SK-N-SH (cell line): ENCODE measurements at regions not wholly inside any gene's neighbourhood (a gene's known extent, or its start where the extent isn't known, plus 50 kb on each side); places are given as distances from the start of the nearest gene placed in this dataset.

Experiments
- CTCF ChIA-PET: fragments of 300-600, 350-600 bp; formaldehyde crosslinking; extraction: SDS; loops from one replicate; lab custom pipeline; 2021; lab: Yijun Ruan, JAX
- POLR2A ChIA-PET: fragments of 350-600 bp; sonication (Branson Sonifier 250); formaldehyde crosslinking; extraction: SDS; loops from one replicate; lab custom pipeline; 2020; ENCODE audit warnings: antibody characterized with exemption, inconsistent platforms; lab: Yijun Ruan, JAX
- DNase-seq: peaks from one replicate; pipeline ENCODE4 v3.0.0; 2012
- H2AFZ ChIP-seq: fragments of 200-600 bp; sonication (generic); 2 replicates; pipeline ENCODE4 v1.8.1; 2016; ENCODE audit warnings: antibody characterized with exemption, mild to moderate bottlenecking, low read depth
- H3F3A ChIP-seq: fragments of 200-600 bp; sonication (generic); replicated peaks from 2 replicates; pipeline ENCODE3; 2016; ENCODE audit warnings: antibody characterized with exemption, mild to moderate bottlenecking; ENCODE audit not compliant: insufficient read depth
- H3K27ac ChIP-seq, 2 experiments: fragments of 200-500 bp in 1 of 2; fragments of 200-600 bp in 1 of 2; sonication (Bioruptor generic) in 1 of 2; sonication (generic), shearing (Covaris generic) in 1 of 2; 2 replicates each; pipeline versions ENCODE4 v1.5.1 to v1.6.1; 2014 to 2016; ENCODE audit warnings: low read depth in 2 of 2, inconsistent platforms in 1 of 2, low read length in 1 of 2, mild to moderate bottlenecking in 1 of 2, mixed read lengths in 1 of 2
- H3K27me3 ChIP-seq: fragments of 200-600 bp; sonication (generic), shearing (Covaris generic); 2 replicates; pipeline ENCODE4 v1.6.1; 2016; ENCODE audit warnings: mixed run types; ENCODE audit not compliant: insufficient read depth
- H3K36me3 ChIP-seq, 2 experiments: fragments of 200-500 bp in 1 of 2; fragments of 200-600 bp in 1 of 2; sonication (Bioruptor generic) in 1 of 2; sonication (generic) in 1 of 2; replicated peaks in 1 of 2; 2 replicates each; pipeline versions ENCODE3 to v1.5.1; 2014 to 2016; ENCODE audit warnings: low read length in 1 of 2, mild to moderate bottlenecking in 1 of 2; ENCODE audit not compliant: insufficient read depth in 2 of 2, control insufficient read depth in 1 of 2
- H3K4me1 ChIP-seq, 2 experiments: fragments of 200-500 bp in 1 of 2; fragments of 200-600 bp in 1 of 2; sonication (Bioruptor generic) in 1 of 2; sonication (generic), shearing (Covaris generic) in 1 of 2; 2 replicates each; pipeline versions ENCODE4 v1.5.1 to v1.6.1; 2014 to 2016; ENCODE audit warnings: low read depth in 1 of 2, low read length in 1 of 2, mixed run types in 1 of 2; ENCODE audit not compliant: insufficient read depth in 2 of 2, control insufficient read depth in 1 of 2
- H3K4me2 ChIP-seq: fragments of 200-600 bp; sonication (generic), shearing (Covaris generic); 2 replicates; pipeline ENCODE4 v1.6.1; 2017; ENCODE audit warnings: mixed run types
- H3K4me3 ChIP-seq, 2 experiments: fragments of 200-500 bp in 1 of 2; fragments of 200-600 bp in 1 of 2; sonication (Bioruptor generic) in 1 of 2; sonication (generic), shearing (Covaris generic) in 1 of 2; 2 replicates each; pipeline versions ENCODE4 v1.5.1 to v1.8.1; 2014 to 2016; ENCODE audit warnings: low read depth in 2 of 2, inconsistent platforms in 1 of 2, low read length in 1 of 2, mild to moderate bottlenecking in 1 of 2, mixed read lengths in 1 of 2, moderate library complexity in 1 of 2
- H3K79me2 ChIP-seq: fragments of 200-600 bp; sonication (generic); 2 replicates; pipeline ENCODE4 v1.8.1; 2017; ENCODE audit warnings: mild to moderate bottlenecking; ENCODE audit not compliant: insufficient read depth
- H3K9ac ChIP-seq: fragments of 200-600 bp; sonication (generic); 2 replicates; pipeline ENCODE4 v1.6.1; 2017; ENCODE audit warnings: mixed run types
- H3K9me2 ChIP-seq: fragments of 200-600 bp; sonication (generic); 2 replicates; pipeline ENCODE4 v1.6.1; 2017; ENCODE audit warnings: mixed run types
- H3K9me3 ChIP-seq: fragments of 200-600 bp; sonication (generic); 2 replicates; pipeline ENCODE4 v1.6.1; 2017; ENCODE audit warnings: mixed run types, mild to moderate bottlenecking, moderate library complexity
- H4K20me1 ChIP-seq: fragments of 200-600 bp; sonication (generic); 2 replicates; pipeline ENCODE4 v1.6.1; 2017; ENCODE audit warnings: mild to moderate bottlenecking, mixed run types; ENCODE audit not compliant: insufficient read depth
- EP300 ChIP-seq, 2 experiments: IDR thresholded peaks; 2 replicates each; pipeline versions ENCODE4 v1.4.0 to v1.6.1; 2012; ENCODE audit warnings: borderline replicate concordance in 1 of 2, low read depth in 1 of 2, low read length in 1 of 2
- FOSL2 ChIP-seq: IDR thresholded peaks from 2 replicates; pipeline ENCODE4 v1.4.0; 2012; ENCODE audit warnings: low read depth, mild to moderate bottlenecking, moderate library complexity, borderline replicate concordance
- FOXJ3 ChIP-seq: sonication (generic); formaldehyde crosslinking; IDR thresholded peaks from 2 replicates; pipeline ENCODE4 v1.5.1; 2020; ENCODE audit warnings: mild to moderate bottlenecking, missing genetic modification reagents
- FOXM1 ChIP-seq: IDR thresholded peaks from 2 replicates; pipeline ENCODE4 v1.4.0; 2012; ENCODE audit warnings: low read depth, mild to moderate bottlenecking
- GABPA ChIP-seq: IDR thresholded peaks from 2 replicates; pipeline ENCODE4 v1.4.0; 2012; ENCODE audit warnings: low read depth, mild to moderate bottlenecking
- MAX ChIP-seq: IDR thresholded peaks from 2 replicates; pipeline ENCODE4 v1.4.0; 2012; ENCODE audit warnings: low read depth
- MXI1 ChIP-seq: IDR thresholded peaks from 2 replicates; pipeline ENCODE4 v1.6.1; 2012; ENCODE audit warnings: mild to moderate bottlenecking, low read depth, low read length, improper control_type of control experiment
- NRF1 ChIP-seq: IDR thresholded peaks from 2 replicates; pipeline ENCODE4 v1.6.1; 2012; ENCODE audit warnings: low read depth, mild to moderate bottlenecking, low read length
- REST ChIP-seq: IDR thresholded peaks from 2 replicates; pipeline ENCODE4 v1.6.1; 2012; ENCODE audit warnings: mild to moderate bottlenecking, low read depth, low read length, moderate library complexity
- TCF12 ChIP-seq: IDR thresholded peaks from 2 replicates; pipeline ENCODE4 v1.4.0; 2012
- USF1 ChIP-seq: IDR thresholded peaks from 2 replicates; pipeline ENCODE4 v1.4.0; 2012; ENCODE audit warnings: low read depth, borderline replicate concordance
- USF2 ChIP-seq: fragments of 150-350 bp; IDR thresholded peaks from 2 replicates; pipeline ENCODE4 v1.6.1; 2017; ENCODE audit warnings: antibody characterized with exemption, low read length, low read depth, borderline replicate concordance
- WGBS: methylation state at CpG from one replicate; pipeline ENCODE4 v1.1.6; 2017; ENCODE audit warnings: low lambda C conversion rate; 5-methylcytosine and 5-hydroxymethylcytosine counted together

DNA sequence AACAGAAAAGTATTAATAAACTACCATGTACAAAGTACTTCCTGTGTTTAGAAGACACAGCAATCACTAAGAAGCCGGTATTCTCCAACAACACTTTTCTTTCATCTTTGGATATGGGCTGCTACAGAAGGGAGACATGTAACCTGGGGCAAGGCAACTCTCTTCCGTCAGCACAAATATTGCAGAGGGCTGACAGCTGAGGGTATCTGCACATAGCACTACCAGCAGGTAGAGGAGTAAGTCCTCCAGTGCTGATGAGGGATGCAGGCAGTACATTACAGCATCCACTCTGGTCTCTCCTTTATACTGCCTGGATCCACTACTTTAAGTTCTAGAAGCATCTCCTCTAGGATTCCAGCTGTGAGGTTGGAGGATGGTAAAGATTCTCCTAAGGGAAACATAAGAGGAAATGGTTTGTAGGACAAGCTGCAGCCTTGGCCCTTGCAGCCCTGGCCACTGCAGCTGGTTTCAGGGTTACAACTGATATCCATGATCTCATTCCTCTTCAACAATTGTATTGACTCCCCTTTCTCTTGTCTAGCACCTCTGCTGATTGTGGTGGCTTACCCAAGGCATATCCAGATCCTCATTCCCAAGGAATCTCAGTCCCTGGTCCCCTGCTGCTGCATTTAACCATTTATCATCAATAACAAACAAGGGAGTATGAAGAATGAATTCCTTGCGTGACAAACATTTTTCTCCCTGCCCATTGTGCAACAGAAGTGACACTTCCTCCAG, 110.7 kb upstream of the ADGRF1 start:
- H3K36me3 ChIP-seq = no peaks in the 10 kb centered on the region
- no peak for DNase-seq
- 96% methylated on average over 3 of the region's 3 CpGs for WGBS
- H3F3A ChIP-seq = no peaks in the 10 kb centered on the region
- no peak overlapping the region for H2AFZ ChIP-seq
- H3K27ac ChIP-seq = no peak overlapping the region
- H4K20me1 ChIP-seq = no peaks in the 10 kb centered on the region
- no peak overlapping the region for H3K4me2 ChIP-seq
- TF ChIP-seq FOXM1 (no peak), USF1 (no peak), TCF12 (no peak), MXI1 (no peak), FOSL2 (no peak), NRF1 (no peak), MAX (no peak), EP300 (IDR thresholded peaks at IDR 0.05; ENCODE audit: borderline replicate concordance in 1 of 2, low read depth in 1 of 2, low read length in 1 of 2) (no peak), USF2 (no peak), GABPA (no peak)
- H3K9ac ChIP-seq = no peak overlapping the region
- no peaks in the 10 kb centered on the region for H3K4me1 ChIP-seq
- no peak overlapping the region for H3K4me3 ChIP-seq
- no peaks in the 10 kb centered on the region for H3K27me3 ChIP-seq
- H3K79me2 ChIP-seq = no peaks in the 10 kb centered on the region
- H3K9me2 ChIP-seq = no peaks in the 10 kb centered on the region
- POLR2A ChIA-PET = no interaction called here
- CTCF ChIA-PET = interaction anchor here (1.0 kb wide), 1 partner anchor 16 kb away, joined by 3 read pairs; no protein-coding TSS in a partner anchor
- H3K9me3 ChIP-seq = no peaks in the 10 kb centered on the region

DNA sequence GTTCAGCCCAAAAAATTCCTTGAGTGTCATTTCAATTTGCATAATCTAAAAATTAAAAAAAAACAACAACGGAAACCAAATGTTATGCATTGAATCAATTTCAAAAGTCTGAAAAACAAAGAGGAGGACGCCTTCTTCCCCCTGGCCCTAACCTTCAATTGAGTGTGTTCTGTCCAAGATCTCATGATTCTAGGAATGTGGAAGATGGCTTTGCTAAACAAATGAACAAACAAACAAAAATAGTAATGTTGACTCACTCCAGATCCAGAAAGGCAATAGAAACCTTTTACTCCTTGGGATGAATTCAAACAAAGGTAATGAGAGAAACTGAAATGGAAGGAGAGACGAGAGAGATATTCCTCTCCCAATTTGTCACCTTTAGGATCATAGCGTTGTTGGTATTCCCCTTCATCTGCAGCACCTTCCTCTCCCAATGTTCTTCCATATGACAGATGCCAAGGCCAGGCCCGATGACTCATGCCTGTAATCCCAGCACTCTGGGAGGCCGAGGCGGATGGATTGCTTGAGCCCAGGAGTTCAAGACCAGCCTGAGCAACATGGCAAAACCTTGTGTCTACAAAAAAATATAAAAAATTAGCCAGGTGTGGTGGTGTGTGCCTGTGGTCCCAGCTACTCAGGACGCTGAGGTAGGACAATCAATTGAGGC, 109.2 kb upstream of the ADGRF1 start:
- TF ChIP-seq REST = no peak
- TF ChIP-seq FOXJ3 = no peak
- TF ChIP-seq, all 33 proteins: peak for 0
- no peak overlapping the region for H2AFZ ChIP-seq
- no peak overlapping the region for H3K27ac ChIP-seq
- WGBS = 74% methylated on average over 8 of the region's 8 CpGs
- no peaks in the 10 kb centered on the region for H3K9me3 ChIP-seq
- no peaks in the 10 kb centered on the region for H3F3A ChIP-seq
- ChIA-PET POLR2A (no interaction called here), CTCF (no interaction called here)
- H3K79me2 ChIP-seq = no peaks in the 10 kb centered on the region
- no peaks in the 10 kb centered on the region for H3K27me3 ChIP-seq
- no peaks in the 10 kb centered on the region for H4K20me1 ChIP-seq
- no peaks in the 10 kb centered on the region; a peak in 1 of 4 replicates for H3K4me1 ChIP-seq
- H3K4me3 ChIP-seq = no peak overlapping the region
- no peaks in the 10 kb centered on the region for H3K36me3 ChIP-seq
- no peak for DNase-seq
- no peaks in the 10 kb centered on the region for H3K9me2 ChIP-seq
- H3K9ac ChIP-seq = no peak overlapping the region
- no peak overlapping the region for H3K4me2 ChIP-seq
